ENCODE measurements at regions not wholly inside any gene's neighbourhood (a gene's known extent, or its start where the extent isn't known, plus 50 kb on each side); places are given as distances from the start of the nearest gene placed in this dataset.

- Histone ChIP-seq H3K27ac (no peak overlapping the region), H3K4me1 (no peaks in the 10 kb centered on the region), H3K27me3 (no peaks in the 10 kb centered on the region), H3K36me3 (no peaks in the 10 kb centered on the region), H3K4me3 (no peak overlapping the region), H3K9me3 (no peaks in the 10 kb centered on the region)
- DNase-seq = no peak
- intact Hi-C loops (cut with DNase I; ENCODE audit: low total_unique reads) = no loop called here
- no peak for ATAC-seq
- TF ChIP-seq POLR2A (IDR thresholded peaks at IDR 0.05) (no peak), CTCF (IDR thresholded peaks at IDR 0.05 in 4 of 5, conservative IDR thresholded peaks at IDR 0.05 in 1 of 5) (no peak)
- in situ Hi-C loops (cut with MboI; ENCODE audit: low sequenced_read_pairs in 4 of 4) = no loop called here
Measured at GRCh38 chr3:75129101-75129500, 514.6 kb upstream of the CNTN3 start.

GRCh38 chr3:75136100-75136897, 521.8 kb upstream of the CNTN3 start:
- ATAC-seq (no peak), DNase-seq (no peak)
- TF ChIP-seq CTCF (IDR thresholded peaks at IDR 0.05 in 4 of 5, conservative IDR thresholded peaks at IDR 0.05 in 1 of 5) = no peak
- TF ChIP-seq POLR2A (IDR thresholded peaks at IDR 0.05) = no peak
- Histone ChIP-seq H3K27ac (no peak overlapping the region), H3K4me1 (no peaks in the 10 kb centered on the region), H3K9me3 (no peaks in the 10 kb centered on the region), H3K36me3 (no peaks in the 10 kb centered on the region), H3K4me3 (no peak overlapping the region), H3K27me3 (no peaks in the 10 kb centered on the region)
- intact Hi-C loops (cut with DNase I; ENCODE audit: low total_unique reads) = no loop called here
- in situ Hi-C loops (cut with MboI; ENCODE audit: low sequenced_read_pairs in 4 of 4) = no loop called here

GRCh38 chr3:75138345-75138744, 523.9 kb upstream of the CNTN3 start:
- H3K4me1 ChIP-seq = no peaks in the 10 kb centered on the region
- H3K27me3 ChIP-seq = no peaks in the 10 kb centered on the region
- DNase-seq (no peak), ATAC-seq (no peak)
- intact Hi-C loops (cut with DNase I; ENCODE audit: low total_unique reads) (no loop called here), in situ Hi-C loops (cut with MboI; ENCODE audit: low sequenced_read_pairs in 4 of 4) (no loop called here)
- TF ChIP-seq CTCF (IDR thresholded peaks at IDR 0.05 in 4 of 5, conservative IDR thresholded peaks at IDR 0.05 in 1 of 5) (no peak), POLR2A (IDR thresholded peaks at IDR 0.05) (no peak)
- H3K36me3 ChIP-seq = no peaks in the 10 kb centered on the region
- no peak overlapping the region for H3K27ac ChIP-seq
- no peaks in the 10 kb centered on the region for H3K9me3 ChIP-seq
- H3K4me3 ChIP-seq = no peak overlapping the region

GRCh38 chr3:75140904-75141615, 523.1 kb upstream of the FRG2C start:
- ATAC-seq (no peak), DNase-seq (no peak)
- TF ChIP-seq CTCF (IDR thresholded peaks at IDR 0.05 in 4 of 5, conservative IDR thresholded peaks at IDR 0.05 in 1 of 5) (no peak), POLR2A (IDR thresholded peaks at IDR 0.05) (no peak)
- H3K9me3 ChIP-seq = no peaks in the 10 kb centered on the region
- H3K4me3 ChIP-seq = no peak overlapping the region
- in situ Hi-C loops (cut with MboI; ENCODE audit: low sequenced_read_pairs in 4 of 4) (no loop called here), intact Hi-C loops (cut with DNase I; ENCODE audit: low total_unique reads) (no loop called here)
- no peaks in the 10 kb centered on the region for H3K36me3 ChIP-seq
- no peaks in the 10 kb centered on the region for H3K27me3 ChIP-seq
- H3K27ac ChIP-seq = no peak overlapping the region
- no peaks in the 10 kb centered on the region for H3K4me1 ChIP-seq
